A673 (cell line): ENCODE measurements at regions not wholly inside any gene's neighbourhood (a gene's known extent, or its start where the extent isn't known, plus 50 kb on each side); places are given as distances from the start of the nearest gene placed in this dataset.

Source experiments
- BruUV-seq: library from RNA; stranded (reverse); fragments of 400-500 nt; replicated peaks from 2 replicates; lab custom pipeline; 2021; lab: Mats Ljungman, UMichigan
- CTCF ChIA-PET: fragments of 300-600 bp; sonication (Branson Sonifier 250); formaldehyde crosslinking; loops from one replicate; lab custom pipeline; 2022; ENCODE audit warnings: antibody characterized with exemption; lab: Charles Lee
- POLR2A ChIA-PET: fragments of 300-600 bp; sonication (Branson Sonifier 250); formaldehyde crosslinking; loops from one replicate; lab custom pipeline; 2022; ENCODE audit warnings: antibody characterized with exemption; ENCODE audit not compliant: low non-redundant PET; lab: Charles Lee
- DNase-seq: peaks from one replicate; pipeline ENCODE4 v3.0.0-alpha.2; 2015; ENCODE audit warnings: low spot score
- H3K27ac ChIP-seq: fragments of 200-600 bp; sonication (generic); 2 replicates; pipeline ENCODE4 v1.5.1; 2016; ENCODE audit warnings: mixed run types, low read depth, mild to moderate bottlenecking, mixed read lengths, antibody characterized with exemption, low read length; ENCODE audit not compliant: poor library complexity, severe bottlenecking
- H3K27me3 ChIP-seq: fragments of 200-600 bp; sonication (generic); replicated peaks from 2 replicates; pipeline ENCODE4 v1.6.1; 2017; ENCODE audit warnings: mixed run types, low read depth, mild to moderate bottlenecking, mixed read lengths, antibody characterized with exemption, low read length; ENCODE audit not compliant: insufficient read depth, poor library complexity
- H3K36me3 ChIP-seq: fragments of 200-600 bp; sonication (generic); 2 replicates; pipeline ENCODE4 v1.6.1; 2016; ENCODE audit warnings: mixed run types, mild to moderate bottlenecking, mixed read lengths, antibody characterized with exemption, low read length; ENCODE audit not compliant: insufficient read depth, poor library complexity, severe bottlenecking
- H3K4me1 ChIP-seq: fragments of 200-600 bp; sonication (generic); 2 replicates; pipeline ENCODE4 v1.6.1; 2017; ENCODE audit warnings: mixed run types, mild to moderate bottlenecking, mixed read lengths, antibody characterized with exemption, low read length; ENCODE audit not compliant: insufficient read depth, poor library complexity, severe bottlenecking
- H3K4me3 ChIP-seq: fragments of 200-600 bp; sonication (generic); 2 replicates; pipeline ENCODE4 v1.5.1; 2016; ENCODE audit warnings: low read depth, mixed run types, mild to moderate bottlenecking, mixed read lengths, low read length; ENCODE audit not compliant: poor library complexity, severe bottlenecking
- H3K9me3 ChIP-seq: fragments of 200-600 bp; sonication (generic); 2 replicates; pipeline ENCODE4 v1.6.1; 2016; ENCODE audit warnings: mixed run types, low read depth, mild to moderate bottlenecking, mixed read lengths, antibody characterized with exemption, low read length; ENCODE audit not compliant: poor library complexity, severe bottlenecking
- CTCF ChIP-seq: fragments of 300-800, 200-600 bp; sonication (generic); conservative IDR thresholded peaks from 2 replicates; pipeline ENCODE4 v1.5.1; 2017; ENCODE audit warnings: low read depth, mild to moderate bottlenecking, antibody characterized with exemption, low read length, moderate library complexity, mixed read lengths
- EZH2 ChIP-seq: fragments of 200-600 bp; sonication (generic); IDR thresholded peaks from 2 replicates; pipeline ENCODE4 v1.6.1; 2017; ENCODE audit warnings: borderline replicate concordance, low read depth, mild to moderate bottlenecking, mixed read lengths, antibody characterized with exemption, low read length; ENCODE audit not compliant: poor library complexity, severe bottlenecking
- intact Hi-C: fragments of 100-400 bp; cut with micrococcal nuclease; formaldehyde crosslinking; loops from one replicate; pipeline ENCODE4 v1.10.0; 2022; ENCODE audit not compliant: unreplicated experiment

DNA sequence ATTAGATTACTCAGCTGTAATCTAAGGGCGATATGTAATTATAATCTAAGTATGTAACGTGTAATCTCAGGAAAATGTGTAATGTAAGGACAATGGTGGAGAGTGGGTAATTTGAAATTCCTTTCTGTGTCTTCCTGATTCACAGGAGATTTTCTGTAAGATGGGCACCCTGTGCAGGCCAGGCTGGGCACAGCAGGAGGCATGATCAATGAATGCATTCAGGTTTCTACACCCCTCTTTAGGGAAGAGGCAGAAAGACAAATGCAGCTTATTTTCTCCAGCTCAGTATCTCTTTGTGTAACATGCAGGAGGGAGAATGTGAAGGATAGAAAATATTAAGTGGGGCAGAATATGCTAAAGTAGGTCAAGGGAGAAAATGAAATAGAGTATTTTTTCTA, 320.1 kb downstream of the PIK3C3 start:
- TF ChIP-seq EZH2, result no peak
- no peaks in the 10 kb centered on the region for H3K36me3 ChIP-seq
- DNase-seq, result peak; percentile 80
- intact Hi-C loops, result loop anchor here (5.0 kb wide), 3 partner anchors 37 to 338 kb away; no protein-coding TSS in a partner anchor
- peaks cover 47% of the 10 kb centered on the region for H3K4me1 ChIP-seq
- CTCF ChIA-PET, result interaction anchor here (0.6 to 1.7 kb wide), 2 partner anchors 160 to 161 kb away, joined by 3 to 10 read pairs; no protein-coding TSS in a partner anchor
- H3K27me3 ChIP-seq, result no peaks in the 10 kb centered on the region
- no peak overlapping the region for H3K4me3 ChIP-seq
- POLR2A ChIA-PET, result interaction anchor here (0.9 kb wide), 1 partner anchor 161 kb away, joined by 5 read pairs; no protein-coding TSS in a partner anchor
- no TSS peak for BruUV-seq
- no peaks in the 10 kb centered on the region for H3K9me3 ChIP-seq
- H3K27ac ChIP-seq, result peak overlapping the region; percentile 93

DNA sequence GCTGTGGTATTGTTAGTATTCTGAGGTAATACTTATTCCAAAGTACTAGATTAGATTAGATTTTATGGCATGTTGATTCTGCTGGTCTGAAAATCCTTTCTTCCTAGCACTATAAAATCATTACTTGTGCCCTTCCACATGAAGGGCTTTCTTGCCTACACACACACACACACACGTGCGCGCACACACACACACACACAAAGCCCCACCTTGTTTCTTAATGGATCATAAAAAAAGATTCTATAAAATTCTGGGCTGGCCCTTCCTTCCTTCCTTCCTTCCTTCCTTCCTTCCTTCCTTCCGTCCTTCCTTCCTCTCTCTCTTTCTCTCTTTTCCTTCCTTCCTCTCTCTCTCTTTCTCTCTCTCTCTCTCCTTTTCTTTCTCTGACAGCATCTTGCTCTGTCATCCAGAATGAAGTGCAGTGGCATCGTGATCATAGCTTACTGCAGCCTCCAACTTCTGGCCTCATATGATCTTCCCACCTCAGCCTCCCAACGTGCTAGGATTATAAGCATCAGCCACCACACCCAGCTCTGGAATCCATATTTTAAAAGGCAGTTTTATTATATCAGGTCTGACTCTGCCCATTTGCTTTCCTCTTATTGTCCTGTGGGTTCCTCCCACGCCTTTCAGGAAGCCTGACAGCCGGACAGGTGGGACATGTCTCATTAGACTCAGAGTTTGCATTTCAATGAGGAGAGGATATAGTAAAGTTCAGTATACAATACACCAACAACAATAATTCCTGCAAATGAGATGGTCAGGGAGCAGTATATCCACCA, 321.1 kb downstream of the PIK3C3 start:
- no TSS peak for BruUV-seq
- intact Hi-C loops, result loop anchor here (1.0 to 5.0 kb wide), 5 partner anchors 36 to 1325 kb away; no protein-coding TSS in a partner anchor
- Histone ChIP-seq H3K9me3 (no peaks in the 10 kb centered on the region), H3K4me1 (peaks cover 45% of the 10 kb centered on the region), H3K27ac (peak overlapping the region; percentile 93), H3K36me3 (no peaks in the 10 kb centered on the region), H3K27me3 (no peaks in the 10 kb centered on the region), H3K4me3 (no peak overlapping the region)
- CTCF ChIA-PET, result interaction anchor here (0.7 to 1.7 kb wide), 3 partner anchors 13 to 339 kb away, joined by 3 to 10 read pairs (median 8); no protein-coding TSS in a partner anchor
- TF ChIP-seq EZH2, result no peak
- TF ChIP-seq CTCF, result no peak
- POLR2A ChIA-PET, result interaction anchor here (0.7 kb wide), 1 partner anchor 319 kb away, joined by 33 read pairs; no protein-coding TSS in a partner anchor
- peak; percentile 91 for DNase-seq

DNA sequence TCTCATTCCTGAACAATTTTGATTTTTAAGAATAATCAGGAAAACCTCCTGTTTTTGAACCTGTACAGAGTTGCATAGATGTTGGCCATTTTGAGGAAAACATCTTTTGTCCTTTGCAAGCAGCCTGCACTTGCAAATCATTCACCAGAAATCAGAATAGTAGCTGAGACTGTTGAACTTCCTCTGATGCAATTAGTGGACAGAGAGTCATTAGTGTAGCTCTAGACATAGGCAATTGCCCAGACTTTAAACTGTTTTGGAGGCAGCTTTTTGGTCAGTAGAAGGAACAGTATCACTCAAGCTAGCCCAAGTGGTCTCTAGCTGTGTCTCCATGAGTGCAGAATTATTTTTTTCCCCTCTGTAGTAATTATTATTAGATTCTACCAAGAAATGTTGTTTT, 326.1 kb downstream of the PIK3C3 start:
- Histone ChIP-seq H3K9me3 (no peaks in the 10 kb centered on the region), H3K27me3 (no peaks in the 10 kb centered on the region), H3K4me3 (no peak overlapping the region), H3K36me3 (no peaks in the 10 kb centered on the region), H3K4me1 (peaks cover 15% of the 10 kb centered on the region), H3K27ac (peak overlapping the region; percentile 18)
- ChIA-PET POLR2A (no interaction called here), CTCF (no interaction called here)
- BruUV-seq, result no TSS peak
- intact Hi-C loops, result no loop called here
- TF ChIP-seq CTCF (no peak), EZH2 (no peak)
- no peak for DNase-seq
